ENCODE measurements at regions not wholly inside any gene's neighbourhood (a gene's known extent, or its start where the extent isn't known, plus 50 kb on each side); places are given as distances from the start of the nearest gene placed in this dataset.

GRCh38 chr9:108290839-108291585 lies 564.8 kb downstream of the ACTL7B start:
- no peaks in the 10 kb centered on the region for H4K20me1 ChIP-seq (ENCODE audit: insufficient read depth, poor library complexity, severe bottlenecking)
- no peak overlapping the region for H3K27ac ChIP-seq
- WGBS (ENCODE audit: low lambda C conversion rate, missing lambda C conversion rate), result 67% methylated on average over 6 of the region's 6 CpGs
- H3K4me2 ChIP-seq, result no peak overlapping the region
- no peaks in the 10 kb centered on the region for H3K9me3 ChIP-seq (ENCODE audit: low read depth)
- TF ChIP-seq EZH2 (IDR thresholded peaks at IDR 0.05; ENCODE audit: borderline replicate concordance) (no peak), CTCF (IDR thresholded peaks at IDR 0.05; ENCODE audit: poor library complexity) (no peak), EZH2phosphoT487 (IDR thresholded peaks at IDR 0.05; ENCODE audit: low read depth, severe bottlenecking, unreplicated experiment) (no peak)
- H3K9me2 ChIP-seq (replicated peaks; ENCODE audit: insufficient read depth), result no peaks in the 10 kb centered on the region
- H3K4me3 ChIP-seq, result no peak overlapping the region
- H3K27me3 ChIP-seq, result no peaks in the 10 kb centered on the region
- H2AFZ ChIP-seq, result no peak overlapping the region
- no peaks in the 10 kb centered on the region for H3K4me1 ChIP-seq (ENCODE audit: insufficient read depth)
- DNase-seq (ENCODE audit: low spot score), result no peak
- H3K36me3 ChIP-seq (replicated peaks; ENCODE audit: insufficient read depth, low read depth), result no peaks in the 10 kb centered on the region
- no peaks in the 10 kb centered on the region for H3K79me2 ChIP-seq

GRCh38 chr9:108286638-108287206 lies 569.1 kb downstream of the ACTL7B start:
- no peaks in the 10 kb centered on the region for H3K4me1 ChIP-seq (ENCODE audit: insufficient read depth)

GRCh38 chr9:108283696-108284095 lies 572.1 kb downstream of the ACTL7B start:
- Histone ChIP-seq H3K9me2 (replicated peaks; ENCODE audit: insufficient read depth) (no peaks in the 10 kb centered on the region), H3K4me3 (no peak overlapping the region), H4K20me1 (ENCODE audit: insufficient read depth, poor library complexity, severe bottlenecking) (no peaks in the 10 kb centered on the region), H3K4me1 (ENCODE audit: insufficient read depth) (no peaks in the 10 kb centered on the region), H3K79me2 (no peaks in the 10 kb centered on the region), H3K36me3 (replicated peaks; ENCODE audit: insufficient read depth, low read depth) (no peaks in the 10 kb centered on the region), H3K9me3 (ENCODE audit: low read depth) (no peaks in the 10 kb centered on the region), H3K27ac (no peak overlapping the region), H2AFZ (no peak overlapping the region), H3K27me3 (no peaks in the 10 kb centered on the region), H3K4me2 (no peak overlapping the region)
- DNase-seq (ENCODE audit: low spot score), result no peak
- 89% methylated on average over 6 of the region's 6 CpGs for WGBS (ENCODE audit: low lambda C conversion rate, missing lambda C conversion rate)
- TF ChIP-seq EZH2phosphoT487 (IDR thresholded peaks at IDR 0.05; ENCODE audit: low read depth, severe bottlenecking, unreplicated experiment) (no peak), EZH2 (IDR thresholded peaks at IDR 0.05; ENCODE audit: borderline replicate concordance) (no peak), CTCF (IDR thresholded peaks at IDR 0.05; ENCODE audit: poor library complexity) (no peak)

More at GRCh38 chr9:108286638-108287206, 569.1 kb downstream of the ACTL7B start:
- Histone ChIP-seq H3K27me3 (no peaks in the 10 kb centered on the region), H3K9me3 (ENCODE audit: low read depth) (no peaks in the 10 kb centered on the region), H3K79me2 (no peaks in the 10 kb centered on the region), H3K4me2 (no peak overlapping the region), H3K9me2 (replicated peaks; ENCODE audit: insufficient read depth) (no peaks in the 10 kb centered on the region), H3K36me3 (replicated peaks; ENCODE audit: insufficient read depth, low read depth) (no peaks in the 10 kb centered on the region), H2AFZ (no peak overlapping the region), H3K4me3 (no peak overlapping the region), H3K27ac (no peak overlapping the region), H4K20me1 (ENCODE audit: insufficient read depth, poor library complexity, severe bottlenecking) (no peaks in the 10 kb centered on the region)
- DNase-seq (ENCODE audit: low spot score), result no peak
- WGBS (ENCODE audit: low lambda C conversion rate, missing lambda C conversion rate), result 93% methylated on average over 7 of the region's 7 CpGs
- TF ChIP-seq EZH2 (IDR thresholded peaks at IDR 0.05; ENCODE audit: borderline replicate concordance) (no peak), EZH2phosphoT487 (IDR thresholded peaks at IDR 0.05; ENCODE audit: low read depth, severe bottlenecking, unreplicated experiment) (no peak), CTCF (IDR thresholded peaks at IDR 0.05; ENCODE audit: poor library complexity) (no peak)
